Ovary (tissue), 3 donors: ENCODE measurements at regions not wholly inside any gene's neighbourhood (a gene's known extent, or its start where the extent isn't known, plus 50 kb on each side); places are given as distances from the start of the nearest gene placed in this dataset.
"Not testable (repeated sequence)": the region's sequence is repeated elsewhere in the genome, so short reads cannot be mapped to it uniquely, and the experiment has no call there.

Source experiments
- POLR2A ChIP-seq: fragments of 450-650 bp; IDR thresholded peaks from one replicate; pipeline ENCODE4 v1.6.1; 2017; ENCODE audit warnings: antibody characterized with exemption, mild to moderate bottlenecking, moderate library complexity
- TF ChIP-seq, protein P1 (sequence below), 3 donors: fragments of 450-650 bp in 2 of 3; fragments of 200-600 bp in 1 of 3; IDR thresholded peaks; one replicate each; pipeline versions ENCODE4 v1.5.1 to v1.8.0; 2016 to 2022; ENCODE audit warnings: antibody characterized with exemption in 3 of 3, mild to moderate bottlenecking in 1 of 3
- donor health status: DM: no; HTN: no; CAD: no.

DNA sequence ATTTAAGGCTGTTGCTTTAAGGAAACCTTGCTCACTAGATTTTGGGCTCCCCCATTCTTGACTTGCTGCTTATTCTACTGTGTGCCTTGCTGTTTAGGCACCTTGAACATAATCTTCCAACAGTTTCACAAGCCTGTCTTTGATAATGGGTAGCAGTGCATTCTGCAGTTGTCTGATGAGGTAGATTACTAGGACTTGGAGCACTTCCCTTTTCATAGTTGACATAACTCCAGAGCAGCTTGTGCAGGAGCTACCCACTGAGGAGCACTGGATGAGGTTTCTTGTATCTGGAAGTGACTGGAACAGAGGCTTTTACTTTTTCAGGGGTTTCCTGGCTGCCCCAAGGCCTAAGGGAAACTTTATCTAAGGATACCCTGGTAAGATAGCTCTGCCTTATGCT, 73.0 kb upstream of the AGTPBP1 start:
- TF ChIP-seq, protein P1, sequence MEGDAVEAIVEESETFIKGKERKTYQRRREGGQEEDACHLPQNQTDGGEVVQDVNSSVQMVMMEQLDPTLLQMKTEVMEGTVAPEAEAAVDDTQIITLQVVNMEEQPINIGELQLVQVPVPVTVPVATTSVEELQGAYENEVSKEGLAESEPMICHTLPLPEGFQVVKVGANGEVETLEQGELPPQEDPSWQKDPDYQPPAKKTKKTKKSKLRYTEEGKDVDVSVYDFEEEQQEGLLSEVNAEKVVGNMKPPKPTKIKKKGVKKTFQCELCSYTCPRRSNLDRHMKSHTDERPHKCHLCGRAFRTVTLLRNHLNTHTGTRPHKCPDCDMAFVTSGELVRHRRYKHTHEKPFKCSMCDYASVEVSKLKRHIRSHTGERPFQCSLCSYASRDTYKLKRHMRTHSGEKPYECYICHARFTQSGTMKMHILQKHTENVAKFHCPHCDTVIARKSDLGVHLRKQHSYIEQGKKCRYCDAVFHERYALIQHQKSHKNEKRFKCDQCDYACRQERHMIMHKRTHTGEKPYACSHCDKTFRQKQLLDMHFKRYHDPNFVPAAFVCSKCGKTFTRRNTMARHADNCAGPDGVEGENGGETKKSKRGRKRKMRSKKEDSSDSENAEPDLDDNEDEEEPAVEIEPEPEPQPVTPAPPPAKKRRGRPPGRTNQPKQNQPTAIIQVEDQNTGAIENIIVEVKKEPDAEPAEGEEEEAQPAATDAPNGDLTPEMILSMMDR (IDR thresholded peaks at IDR 0.05), result not testable (repeated sequence)
- not testable (repeated sequence) for TF ChIP-seq POLR2A
